Stimulated activated naive CD8-positive, alpha-beta T cell treated with anti-CD3 and anti-CD28 coated beads, Interleukin-15, amount 100 ng/mL, for 72 hours (primary cell): ENCODE measurements at regions not wholly inside any gene's neighbourhood (a gene's known extent, or its start where the extent isn't known, plus 50 kb on each side); places are given as distances from the start of the nearest gene placed in this dataset.
A peak's percentile ranks its signal among the peaks of the same experiment; 100 is the strongest.

Source experiments
- ATAC-seq: fragments of 150-1000 bp; cut with Tn5 transposase; 2 replicates; pipeline ENCODE4 v1.10.0; 2021; ENCODE audit warnings: mild to moderate bottlenecking, moderate library complexity
- DNase-seq, 2 donors: peaks; one replicate each; pipeline ENCODE4 v3.0.0; 2021 to 2022
- H3K27ac Mint-ChIP-seq, 2 donors: one replicate each; pipeline ENCODE4 v1.8.0; 2022; ENCODE audit warnings: mild to moderate bottlenecking in 2 of 2, mixed read lengths in 2 of 2, moderate library complexity in 2 of 2
- H3K27me3 Mint-ChIP-seq: one replicate; pipeline ENCODE4 v1.8.0; 2022; ENCODE audit warnings: mixed read lengths
- H3K4me1 Mint-ChIP-seq: one replicate; pipeline ENCODE4 v1.8.0; 2022; ENCODE audit warnings: mild to moderate bottlenecking, mixed read lengths
- H3K4me3 Mint-ChIP-seq, 2 donors: one replicate each; pipeline ENCODE4 v1.8.0; 2022; ENCODE audit warnings: mild to moderate bottlenecking in 2 of 2, mixed read lengths in 2 of 2, moderate library complexity in 1 of 2
- H3K9me3 Mint-ChIP-seq, 2 donors: one replicate each; pipeline ENCODE4 v1.8.0; 2022; ENCODE audit warnings: mixed read lengths in 2 of 2

GRCh38 chr2:2558476-2558875 lies 227.4 kb upstream of the MYT1L start:
- ATAC-seq (no peak), DNase-seq (no peak)
- H3K9me3 Mint-ChIP-seq, result peaks cover 4 to 9% of the 10 kb centered on the region in 2 donors
- no peak overlapping the region for H3K4me3 Mint-ChIP-seq
- H3K27ac Mint-ChIP-seq, result peak overlapping the region; percentile 38 to 43
- peaks cover 17% of the 10 kb centered on the region for H3K4me1 Mint-ChIP-seq
- peaks cover 7% of the 10 kb centered on the region for H3K27me3 Mint-ChIP-seq

- ATAC-seq, result peak; percentile 93
- Mint-ChIP-seq H3K4me1 (peaks cover 17% of the 10 kb centered on the region), H3K4me3 (no peak overlapping the region), H3K27ac (peak overlapping the region in 1 of 2 donors; percentile 15), H3K27me3 (peaks cover 7% of the 10 kb centered on the region), H3K9me3 (peaks cover 11 to 17% of the 10 kb centered on the region in 2 donors)
- peak in 1 of 2 donors; percentile 15 for DNase-seq
Observed at GRCh38 chr2:2557475-2557874, 226.4 kb upstream of the MYT1L start.

- H3K4me3 Mint-ChIP-seq, result no peak overlapping the region
- DNase-seq, result no peak
- H3K4me1 Mint-ChIP-seq, result no peaks in the 10 kb centered on the region
- no peaks in the 10 kb centered on the region for H3K27me3 Mint-ChIP-seq
- no peak for ATAC-seq
- peaks cover 21 to 38% of the 10 kb centered on the region in 2 donors for H3K9me3 Mint-ChIP-seq
- no peak overlapping the region for H3K27ac Mint-ChIP-seq
Observed at GRCh38 chr2:2550856-2551255, 219.8 kb upstream of the MYT1L start.

GRCh38 chr2:2547911-2548310 lies 216.8 kb upstream of the MYT1L start:
- ATAC-seq (no peak), DNase-seq (no peak)
- no peaks in the 10 kb centered on the region for H3K27me3 Mint-ChIP-seq
- peaks cover 11 to 24% of the 10 kb centered on the region in 2 donors for H3K9me3 Mint-ChIP-seq
- peak overlapping the region in 1 of 2 donors; percentile 54 for H3K27ac Mint-ChIP-seq
- H3K4me1 Mint-ChIP-seq, result no peaks in the 10 kb centered on the region
- H3K4me3 Mint-ChIP-seq, result no peak overlapping the region

- no peak overlapping the region for H3K27ac Mint-ChIP-seq
Observed at GRCh38 chr2:2547451-2547850, 216.4 kb upstream of the MYT1L start.

GRCh38 chr2:2546046-2546445 lies 215.0 kb upstream of the MYT1L start:
- no peak overlapping the region for H3K27ac Mint-ChIP-seq
- no peaks in the 10 kb centered on the region for H3K27me3 Mint-ChIP-seq
- ATAC-seq (no peak), DNase-seq (no peak)
- no peak overlapping the region for H3K4me3 Mint-ChIP-seq
- H3K9me3 Mint-ChIP-seq, result peaks cover 4 to 7% of the 10 kb centered on the region in 2 donors
- no peaks in the 10 kb centered on the region for H3K4me1 Mint-ChIP-seq

More at GRCh38 chr2:2547451-2547850, 216.4 kb upstream of the MYT1L start:
- no peak for ATAC-seq
- H3K27me3 Mint-ChIP-seq, result no peaks in the 10 kb centered on the region
- no peaks in the 10 kb centered on the region for H3K4me1 Mint-ChIP-seq
- H3K9me3 Mint-ChIP-seq, result peaks cover 9 to 21% of the 10 kb centered on the region in 2 donors
- H3K4me3 Mint-ChIP-seq, result no peak overlapping the region
- no peak for DNase-seq

GRCh38 chr2:2542966-2543611 lies 212.0 kb upstream of the MYT1L start:
- Mint-ChIP-seq H3K4me1 (no peaks in the 10 kb centered on the region), H3K27me3 (peaks cover 12% of the 10 kb centered on the region), H3K27ac (no peak overlapping the region), H3K4me3 (no peak overlapping the region), H3K9me3 (no peaks in the 10 kb centered on the region)
- ATAC-seq (peak; percentile 46), DNase-seq (no peak)

- DNase-seq (no peak), ATAC-seq (no peak)
- Mint-ChIP-seq H3K4me1 (no peaks in the 10 kb centered on the region), H3K4me3 (no peak overlapping the region), H3K9me3 (no peaks in the 10 kb centered on the region), H3K27ac (no peak overlapping the region), H3K27me3 (peaks cover 16% of the 10 kb centered on the region)
Observed at GRCh38 chr2:2542316-2542715, 211.2 kb upstream of the MYT1L start.

- DNase-seq, result no peak
- ATAC-seq, result no peak
- Mint-ChIP-seq H3K4me1 (no peaks in the 10 kb centered on the region), H3K9me3 (no peaks in the 10 kb centered on the region), H3K27me3 (peaks cover 16% of the 10 kb centered on the region), H3K4me3 (no peak overlapping the region), H3K27ac (no peak overlapping the region)
Observed at GRCh38 chr2:2540406-2540805, 209.3 kb upstream of the MYT1L start.

- Mint-ChIP-seq H3K27ac (no peak overlapping the region), H3K9me3 (no peaks in the 10 kb centered on the region), H3K4me3 (no peak overlapping the region), H3K27me3 (peaks cover 16% of the 10 kb centered on the region), H3K4me1 (no peaks in the 10 kb centered on the region)
- DNase-seq (no peak), ATAC-seq (no peak)
Observed at GRCh38 chr2:2536416-2537056, 205.5 kb upstream of the MYT1L start.

- no peak for ATAC-seq
- Mint-ChIP-seq H3K9me3 (no peaks in the 10 kb centered on the region), H3K4me3 (no peak overlapping the region), H3K4me1 (no peaks in the 10 kb centered on the region), H3K27ac (no peak overlapping the region), H3K27me3 (no peaks in the 10 kb centered on the region)
- no peak for DNase-seq
Observed at GRCh38 chr2:2530334-2530733, 199.3 kb upstream of the MYT1L start.

- no peaks in the 10 kb centered on the region for H3K4me1 Mint-ChIP-seq
- no peak for ATAC-seq
- DNase-seq, result no peak
- no peaks in the 10 kb centered on the region for H3K27me3 Mint-ChIP-seq
- H3K4me3 Mint-ChIP-seq, result no peak overlapping the region
- no peak overlapping the region for H3K27ac Mint-ChIP-seq
- no peaks in the 10 kb centered on the region for H3K9me3 Mint-ChIP-seq
Observed at GRCh38 chr2:2528846-2529245, 197.8 kb upstream of the MYT1L start.

GRCh38 chr2:2527148-2527547 lies 196.1 kb upstream of the MYT1L start:
- no peak for DNase-seq
- Mint-ChIP-seq H3K9me3 (peaks cover 1 to 3% of the 10 kb centered on the region in 2 donors), H3K4me1 (no peaks in the 10 kb centered on the region), H3K27ac (no peak overlapping the region), H3K27me3 (peaks cover 3% of the 10 kb centered on the region), H3K4me3 (no peak overlapping the region)
- no peak for ATAC-seq

- Mint-ChIP-seq H3K4me1 (no peaks in the 10 kb centered on the region), H3K4me3 (no peak overlapping the region), H3K27me3 (peaks cover 12% of the 10 kb centered on the region), H3K9me3 (peaks cover 7 to 11% of the 10 kb centered on the region in 2 donors), H3K27ac (no peak overlapping the region)
- ATAC-seq (no peak), DNase-seq (no peak)
Observed at GRCh38 chr2:2524348-2524941, 193.4 kb upstream of the MYT1L start.

GRCh38 chr2:2523461-2524347 lies 192.6 kb upstream of the MYT1L start:
- peak overlapping the region in 1 of 2 donors; percentile 62 for H3K27ac Mint-ChIP-seq
- ATAC-seq (no peak), DNase-seq (no peak)
- no peak overlapping the region for H3K4me3 Mint-ChIP-seq
- H3K4me1 Mint-ChIP-seq, result no peaks in the 10 kb centered on the region
- H3K27me3 Mint-ChIP-seq, result peaks cover 12% of the 10 kb centered on the region
- peaks cover 7 to 11% of the 10 kb centered on the region in 2 donors for H3K9me3 Mint-ChIP-seq
